PC-3 (cell line): ENCODE measurements at regions not wholly inside any gene's neighbourhood (a gene's known extent, or its start where the extent isn't known, plus 50 kb on each side); places are given as distances from the start of the nearest gene placed in this dataset.

Experiments used
- EZH2 ChIP-seq: fragments of 300-600 bp; sonication (generic); IDR thresholded peaks from one replicate; pipeline ENCODE4 v1.6.1; 2017; ENCODE audit warnings: antibody characterized with exemption, mild to moderate bottlenecking, low read length; ENCODE audit not compliant: unreplicated experiment
- EZH2phosphoT487 ChIP-seq: fragments of 300-600 bp; sonication (generic); IDR thresholded peaks from 2 replicates; pipeline ENCODE4 v1.6.1; 2018; ENCODE audit warnings: mild to moderate bottlenecking, antibody characterized with exemption, low read length, borderline replicate concordance
- TF ChIP-seq, protein P1 (sequence below): fragments of 300-600 bp; sonication (generic); conservative IDR thresholded peaks from 2 replicates; pipeline ENCODE4 v1.5.1; 2017; ENCODE audit warnings: antibody characterized with exemption, low read depth, mild to moderate bottlenecking, low read length

DNA sequence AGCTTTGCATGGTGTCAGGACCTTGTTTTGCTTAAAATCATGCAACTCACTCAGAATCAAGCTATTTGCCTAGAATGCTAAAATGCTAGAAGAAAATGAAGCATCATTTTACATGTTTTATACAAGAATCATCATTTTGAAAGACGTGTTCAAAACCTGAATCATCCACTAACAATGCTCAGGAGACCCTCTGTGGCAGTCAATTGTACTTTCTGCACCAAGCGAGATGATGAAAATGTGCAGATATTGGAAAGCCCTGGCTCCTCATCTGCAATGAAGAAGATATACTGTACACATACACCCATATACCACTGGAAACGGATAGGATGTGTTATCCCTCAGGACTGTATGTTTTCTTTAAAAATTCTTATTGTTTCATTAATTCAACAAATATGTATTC is 92.7 kb downstream of the DYRK2 start:
- TF ChIP-seq, protein P1, sequence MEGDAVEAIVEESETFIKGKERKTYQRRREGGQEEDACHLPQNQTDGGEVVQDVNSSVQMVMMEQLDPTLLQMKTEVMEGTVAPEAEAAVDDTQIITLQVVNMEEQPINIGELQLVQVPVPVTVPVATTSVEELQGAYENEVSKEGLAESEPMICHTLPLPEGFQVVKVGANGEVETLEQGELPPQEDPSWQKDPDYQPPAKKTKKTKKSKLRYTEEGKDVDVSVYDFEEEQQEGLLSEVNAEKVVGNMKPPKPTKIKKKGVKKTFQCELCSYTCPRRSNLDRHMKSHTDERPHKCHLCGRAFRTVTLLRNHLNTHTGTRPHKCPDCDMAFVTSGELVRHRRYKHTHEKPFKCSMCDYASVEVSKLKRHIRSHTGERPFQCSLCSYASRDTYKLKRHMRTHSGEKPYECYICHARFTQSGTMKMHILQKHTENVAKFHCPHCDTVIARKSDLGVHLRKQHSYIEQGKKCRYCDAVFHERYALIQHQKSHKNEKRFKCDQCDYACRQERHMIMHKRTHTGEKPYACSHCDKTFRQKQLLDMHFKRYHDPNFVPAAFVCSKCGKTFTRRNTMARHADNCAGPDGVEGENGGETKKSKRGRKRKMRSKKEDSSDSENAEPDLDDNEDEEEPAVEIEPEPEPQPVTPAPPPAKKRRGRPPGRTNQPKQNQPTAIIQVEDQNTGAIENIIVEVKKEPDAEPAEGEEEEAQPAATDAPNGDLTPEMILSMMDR, result no peak
- TF ChIP-seq EZH2phosphoT487 (no peak), EZH2 (no peak)
